ENCODE measurements at regions not wholly inside any gene's neighbourhood (a gene's known extent, or its start where the extent isn't known, plus 50 kb on each side); places are given as distances from the start of the nearest gene placed in this dataset.

DNA sequence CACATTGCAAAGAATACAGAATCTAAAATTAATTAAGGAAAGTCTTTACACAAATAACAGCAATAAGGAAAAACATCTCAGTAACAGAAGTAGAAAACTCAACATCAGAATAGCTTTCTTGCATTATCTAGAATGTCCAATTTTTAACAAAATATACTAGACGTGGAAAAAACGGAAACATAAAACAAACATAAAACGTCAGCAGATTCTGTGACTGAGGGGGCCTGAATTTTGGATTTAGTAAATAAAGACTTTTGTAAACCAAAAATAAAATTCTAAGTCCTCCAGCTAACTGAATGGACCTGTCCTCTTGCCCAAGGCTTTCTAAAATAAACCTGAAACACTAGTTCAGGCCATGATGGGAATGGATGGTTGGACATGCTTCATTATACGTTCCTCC lies 773.5 kb upstream of the LRRTM1 start:
- Histone ChIP-seq H3K27me3 (no peaks in the 10 kb centered on the region), H3K27ac (no peak overlapping the region), H3K36me3 (no peaks in the 10 kb centered on the region), H3K4me3 (no peak overlapping the region), H3K9me3 (no peaks in the 10 kb centered on the region), H3K4me1 (no peaks in the 10 kb centered on the region)
- no peak for DNase-seq (ENCODE audit: low spot score in 2 of 2)
- intact Hi-C loops (cut with DNase I; ENCODE audit: low total_unique reads), result no loop called here
- TF ChIP-seq POLR2A (IDR thresholded peaks at IDR 0.05) (no peak), POLR2AphosphoS5 (IDR thresholded peaks at IDR 0.05) (no peak)
- TF ChIP-seq, protein P1, sequence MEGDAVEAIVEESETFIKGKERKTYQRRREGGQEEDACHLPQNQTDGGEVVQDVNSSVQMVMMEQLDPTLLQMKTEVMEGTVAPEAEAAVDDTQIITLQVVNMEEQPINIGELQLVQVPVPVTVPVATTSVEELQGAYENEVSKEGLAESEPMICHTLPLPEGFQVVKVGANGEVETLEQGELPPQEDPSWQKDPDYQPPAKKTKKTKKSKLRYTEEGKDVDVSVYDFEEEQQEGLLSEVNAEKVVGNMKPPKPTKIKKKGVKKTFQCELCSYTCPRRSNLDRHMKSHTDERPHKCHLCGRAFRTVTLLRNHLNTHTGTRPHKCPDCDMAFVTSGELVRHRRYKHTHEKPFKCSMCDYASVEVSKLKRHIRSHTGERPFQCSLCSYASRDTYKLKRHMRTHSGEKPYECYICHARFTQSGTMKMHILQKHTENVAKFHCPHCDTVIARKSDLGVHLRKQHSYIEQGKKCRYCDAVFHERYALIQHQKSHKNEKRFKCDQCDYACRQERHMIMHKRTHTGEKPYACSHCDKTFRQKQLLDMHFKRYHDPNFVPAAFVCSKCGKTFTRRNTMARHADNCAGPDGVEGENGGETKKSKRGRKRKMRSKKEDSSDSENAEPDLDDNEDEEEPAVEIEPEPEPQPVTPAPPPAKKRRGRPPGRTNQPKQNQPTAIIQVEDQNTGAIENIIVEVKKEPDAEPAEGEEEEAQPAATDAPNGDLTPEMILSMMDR (IDR thresholded peaks at IDR 0.05), result no peak

DNA sequence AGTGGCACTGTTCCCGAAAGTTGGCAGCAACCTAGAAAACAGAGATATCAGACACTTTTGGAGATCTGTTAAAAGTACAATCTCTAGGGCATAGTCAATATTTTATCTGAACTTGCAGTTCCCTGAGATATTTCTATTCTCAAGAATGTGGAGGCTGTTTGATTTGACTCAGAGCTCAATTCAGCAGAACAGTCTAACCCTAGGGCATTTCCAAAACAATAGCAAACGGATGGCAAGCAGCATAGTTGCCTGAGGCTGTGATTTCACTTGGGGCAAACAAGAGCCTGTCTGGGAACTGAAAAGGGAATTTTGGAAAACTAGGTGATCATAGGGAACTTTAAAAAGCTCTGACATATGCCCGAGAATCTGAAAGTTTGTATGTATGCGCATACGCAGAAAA lies 772.8 kb upstream of the LRRTM1 start:
- Histone ChIP-seq H3K27ac (no peak overlapping the region), H3K4me1 (no peaks in the 10 kb centered on the region), H3K36me3 (no peaks in the 10 kb centered on the region), H3K27me3 (no peaks in the 10 kb centered on the region), H3K4me3 (no peak overlapping the region), H3K9me3 (no peaks in the 10 kb centered on the region)
- TF ChIP-seq, protein P1 (IDR thresholded peaks at IDR 0.05), result no peak
- TF ChIP-seq POLR2AphosphoS5 (IDR thresholded peaks at IDR 0.05) (no peak), POLR2A (IDR thresholded peaks at IDR 0.05) (no peak)
- no peak for DNase-seq (ENCODE audit: low spot score in 2 of 2)
- intact Hi-C loops (cut with DNase I; ENCODE audit: low total_unique reads), result no loop called here

DNA sequence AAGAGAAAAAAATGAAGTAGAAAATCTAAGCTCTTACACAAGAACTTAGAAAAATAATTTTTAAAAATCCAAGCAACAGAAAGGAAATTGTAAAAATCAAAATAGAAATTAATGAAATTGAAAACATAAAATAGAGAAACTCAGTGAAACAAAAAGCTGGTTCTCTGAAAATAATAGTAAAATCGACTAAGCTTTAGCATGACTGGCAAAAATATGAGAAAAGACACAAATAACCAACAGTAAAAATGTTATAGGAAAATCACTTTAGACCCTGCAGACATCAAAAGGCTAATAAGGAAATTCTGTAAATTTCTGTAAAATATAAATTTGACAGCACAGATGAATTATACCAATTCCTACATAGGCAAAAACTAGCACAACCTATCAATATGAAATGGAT lies 768.9 kb upstream of the LRRTM1 start:
- H3K4me3 ChIP-seq, result no peak overlapping the region
- DNase-seq (ENCODE audit: low spot score in 2 of 2), result no peak
- H3K27ac ChIP-seq, result no peak overlapping the region
- no peaks in the 10 kb centered on the region for H3K27me3 ChIP-seq
- no peaks in the 10 kb centered on the region for H3K4me1 ChIP-seq
- intact Hi-C loops (cut with DNase I; ENCODE audit: low total_unique reads), result no loop called here
- no peaks in the 10 kb centered on the region for H3K9me3 ChIP-seq
- TF ChIP-seq POLR2A (IDR thresholded peaks at IDR 0.05) (no peak), POLR2AphosphoS5 (IDR thresholded peaks at IDR 0.05) (no peak)
- TF ChIP-seq, protein P1 (IDR thresholded peaks at IDR 0.05), result no peak
- no peaks in the 10 kb centered on the region for H3K36me3 ChIP-seq

DNA sequence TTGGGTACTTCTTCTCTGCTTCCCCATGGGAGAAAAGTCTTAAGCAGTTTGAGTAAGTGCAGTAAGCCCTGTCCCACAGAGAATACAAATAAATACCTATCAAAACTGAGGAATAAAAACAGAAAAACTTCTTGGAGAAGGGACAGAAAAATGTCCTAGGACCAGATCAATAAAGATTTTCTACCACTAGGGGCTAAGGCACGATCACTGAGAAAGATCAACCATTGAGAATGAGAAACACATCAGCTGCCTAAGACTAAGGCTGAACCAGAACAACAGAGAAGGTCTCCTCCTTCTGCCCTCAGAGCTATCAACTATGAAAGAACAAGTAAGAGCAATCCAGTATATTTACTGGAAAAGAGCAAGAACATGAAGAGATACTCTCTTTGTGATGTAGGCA lies 763.6 kb upstream of the LRRTM1 start:
- no peaks in the 10 kb centered on the region for H3K36me3 ChIP-seq
- H3K27me3 ChIP-seq, result no peaks in the 10 kb centered on the region
- DNase-seq (ENCODE audit: low spot score in 2 of 2), result no peak
- TF ChIP-seq, protein P1 (IDR thresholded peaks at IDR 0.05), result no peak
- TF ChIP-seq POLR2A (IDR thresholded peaks at IDR 0.05) (no peak), POLR2AphosphoS5 (IDR thresholded peaks at IDR 0.05) (no peak)
- no peak overlapping the region for H3K4me3 ChIP-seq
- H3K27ac ChIP-seq, result no peak overlapping the region
- intact Hi-C loops (cut with DNase I; ENCODE audit: low total_unique reads), result no loop called here
- no peaks in the 10 kb centered on the region for H3K9me3 ChIP-seq
- H3K4me1 ChIP-seq, result no peaks in the 10 kb centered on the region

DNA sequence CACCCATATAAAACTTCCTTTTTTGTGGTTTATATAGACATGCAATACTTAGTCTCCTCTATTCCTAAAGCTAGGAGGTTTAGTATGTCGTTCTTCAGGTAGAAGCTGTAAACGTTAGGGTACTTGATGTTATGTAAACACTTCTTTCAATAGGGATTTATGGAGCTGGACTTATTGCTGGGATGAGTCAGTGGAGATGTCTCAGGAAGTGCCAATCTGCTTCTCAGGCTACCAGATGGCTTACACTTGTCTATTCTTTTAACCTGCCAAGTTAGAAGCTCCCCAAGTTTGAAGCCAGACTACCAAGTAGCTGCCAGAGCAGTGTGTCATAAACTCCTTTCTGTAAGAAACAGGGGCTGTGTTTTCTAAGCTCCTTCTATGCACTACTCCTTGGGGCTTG lies 756.5 kb upstream of the LRRTM1 start:
- Histone ChIP-seq H3K27me3 (no peaks in the 10 kb centered on the region), H3K36me3 (no peaks in the 10 kb centered on the region), H3K4me3 (no peak overlapping the region), H3K27ac (no peak overlapping the region), H3K9me3 (peaks cover 0 to 19% of the 10 kb centered on the region in 2 donors), H3K4me1 (no peaks in the 10 kb centered on the region)
- intact Hi-C loops (cut with DNase I; ENCODE audit: low total_unique reads), result no loop called here
- TF ChIP-seq POLR2A (IDR thresholded peaks at IDR 0.05) (no peak), POLR2AphosphoS5 (IDR thresholded peaks at IDR 0.05) (no peak)
- TF ChIP-seq, protein P1 (IDR thresholded peaks at IDR 0.05), result no peak
- DNase-seq (ENCODE audit: low spot score in 2 of 2), result no peak

All from breast epithelium (tissue), 4 donors.